Brain pericyte (primary cell): ENCODE measurements at regions not wholly inside any gene's neighbourhood (a gene's known extent, or its start where the extent isn't known, plus 50 kb on each side); places are given as distances from the start of the nearest gene placed in this dataset.
A peak's percentile ranks its signal among the peaks of the same experiment; 100 is the strongest.

Source experiments
- DNase-seq: peaks from one replicate; pipeline ENCODE4 v3.0.0-alpha.2; 2012; ENCODE audit warnings: low read depth, low spot score

GRCh38 chr6:94376876-94377275 lies 957.5 kb upstream of the EPHA7 start:
- DNase-seq, result peak; percentile 61

- DNase-seq, result no peak
Measured at GRCh38 chr6:94372229-94372628, 952.9 kb upstream of the EPHA7 start.

- no peak for DNase-seq
Measured at GRCh38 chr6:94367316-94367715, 948.0 kb upstream of the EPHA7 start.

GRCh38 chr6:94362061-94362864 lies 942.9 kb upstream of the EPHA7 start:
- no peak for DNase-seq

- no peak for DNase-seq
Measured at GRCh38 chr6:94361304-94362060, 942.1 kb upstream of the EPHA7 start.

GRCh38 chr6:94357381-94357980 lies 938.1 kb upstream of the EPHA7 start:
- DNase-seq, result no peak

GRCh38 chr6:94350833-94351232 lies 931.5 kb upstream of the EPHA7 start:
- no peak for DNase-seq

- DNase-seq, result no peak
Measured at GRCh38 chr6:94349227-94349626, 929.9 kb upstream of the EPHA7 start.

GRCh38 chr6:94344866-94345265 lies 925.5 kb upstream of the EPHA7 start:
- DNase-seq, result no peak

- no peak for DNase-seq
Measured at GRCh38 chr6:94341173-94341572, 921.8 kb upstream of the EPHA7 start.

GRCh38 chr6:94323853-94324252 lies 904.5 kb upstream of the EPHA7 start:
- peak; percentile 1 for DNase-seq

- no peak for DNase-seq
Measured at GRCh38 chr6:94300424-94301144, 881.2 kb upstream of the EPHA7 start.

- no peak for DNase-seq
Measured at GRCh38 chr6:94289131-94289530, 869.8 kb upstream of the EPHA7 start.

GRCh38 chr6:94278146-94278545 lies 858.8 kb upstream of the EPHA7 start:
- no peak for DNase-seq

GRCh38 chr6:94272327-94272726 lies 853.0 kb upstream of the EPHA7 start:
- DNase-seq, result no peak

- DNase-seq, result peak; percentile 4
Measured at GRCh38 chr6:94270091-94270948, 851.0 kb upstream of the EPHA7 start.

- DNase-seq, result no peak
Measured at GRCh38 chr6:94269256-94269655, 849.9 kb upstream of the EPHA7 start.

GRCh38 chr6:94260765-94261164 lies 841.4 kb upstream of the EPHA7 start:
- no peak for DNase-seq

GRCh38 chr6:94254689-94255088 lies 835.3 kb upstream of the EPHA7 start:
- no peak for DNase-seq

- DNase-seq, result no peak
Measured at GRCh38 chr6:94251878-94252277, 832.5 kb upstream of the EPHA7 start.

GRCh38 chr6:94245395-94245794 lies 826.0 kb upstream of the EPHA7 start:
- no peak for DNase-seq
